ENCODE measurements at regions not wholly inside any gene's neighbourhood (a gene's known extent, or its start where the extent isn't known, plus 50 kb on each side); places are given as distances from the start of the nearest gene placed in this dataset.
"Not testable (repeated sequence)": the region's sequence is repeated elsewhere in the genome, so short reads cannot be mapped to it uniquely, and the experiment has no call there.

DNA sequence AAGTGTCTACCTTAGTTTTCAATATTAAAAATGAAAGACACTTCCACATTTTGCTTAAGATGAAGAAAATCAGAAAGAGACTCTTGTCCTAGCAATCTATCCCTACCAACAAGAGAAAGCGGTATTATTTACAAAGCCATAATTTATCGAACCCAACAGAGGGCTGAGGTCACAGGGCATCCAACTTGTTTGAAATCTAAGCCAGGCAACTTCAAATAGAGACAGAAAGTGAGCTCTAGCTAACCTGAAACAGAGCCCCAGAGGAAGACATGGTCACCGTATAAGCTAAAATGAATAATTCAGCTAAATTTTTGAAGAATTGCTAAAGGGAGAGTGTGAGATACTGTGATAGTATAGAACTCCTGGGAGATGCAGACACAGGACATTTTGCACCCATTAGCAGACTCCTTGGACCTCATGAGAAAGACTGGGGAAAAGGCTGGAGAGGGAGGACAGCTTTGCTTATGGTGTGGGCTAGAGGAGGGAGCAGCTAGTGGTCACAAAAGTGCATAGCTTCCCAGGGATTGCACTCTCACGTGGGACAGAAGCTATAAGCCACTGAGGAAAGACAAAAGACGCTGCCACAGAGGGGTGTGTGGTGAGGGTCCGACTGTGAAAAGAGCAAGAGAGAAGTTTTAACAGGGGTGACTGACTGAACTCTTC is 624.2 kb upstream of the GRIN3A start:
- no peak for DNase-seq (ENCODE audit: low spot score)

DNA sequence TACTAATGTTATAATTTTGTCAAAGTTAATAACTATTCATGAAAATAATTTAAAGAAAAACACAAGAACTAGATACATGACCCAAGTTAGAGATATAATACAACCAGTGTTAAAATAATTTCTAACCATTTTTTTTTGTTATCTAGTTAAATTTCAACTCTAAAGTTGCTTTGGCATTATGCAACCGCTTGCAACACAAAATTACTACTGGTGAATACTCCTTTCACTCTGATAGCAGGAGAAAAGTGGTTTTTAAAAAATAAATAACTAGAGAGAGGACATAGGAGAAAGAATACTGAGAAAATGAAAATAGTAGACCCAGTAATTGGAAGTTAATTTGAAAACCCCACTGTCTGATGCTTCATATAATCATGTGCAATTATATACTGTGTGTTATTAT is 622.4 kb upstream of the GRIN3A start:
- DNase-seq (ENCODE audit: low spot score), result no peak

DNA sequence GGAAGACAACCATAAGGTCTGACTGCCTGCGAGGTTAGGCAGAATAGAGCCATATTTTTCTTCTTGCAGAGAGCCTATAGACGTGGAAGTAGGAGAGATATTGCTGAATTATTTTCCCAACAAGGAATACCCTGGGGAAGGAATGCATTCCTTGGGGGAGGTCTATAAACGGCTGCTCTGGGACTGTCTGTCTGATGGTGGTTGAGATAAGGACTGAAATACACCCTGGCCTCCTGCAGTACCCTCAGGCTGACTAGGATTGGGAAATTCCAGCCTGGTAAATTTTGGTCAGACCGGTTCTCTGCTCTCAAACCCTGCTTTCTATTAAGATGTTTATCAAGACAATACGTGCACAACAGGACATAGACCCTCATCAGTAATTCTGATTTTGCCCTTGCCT is 617.5 kb upstream of the GRIN3A start:
- DNase-seq (ENCODE audit: low spot score), result no peak

GRCh38 chr9:102354041-102354440 is 615.6 kb upstream of the GRIN3A start:
- no peak for DNase-seq (ENCODE audit: low spot score)

DNA sequence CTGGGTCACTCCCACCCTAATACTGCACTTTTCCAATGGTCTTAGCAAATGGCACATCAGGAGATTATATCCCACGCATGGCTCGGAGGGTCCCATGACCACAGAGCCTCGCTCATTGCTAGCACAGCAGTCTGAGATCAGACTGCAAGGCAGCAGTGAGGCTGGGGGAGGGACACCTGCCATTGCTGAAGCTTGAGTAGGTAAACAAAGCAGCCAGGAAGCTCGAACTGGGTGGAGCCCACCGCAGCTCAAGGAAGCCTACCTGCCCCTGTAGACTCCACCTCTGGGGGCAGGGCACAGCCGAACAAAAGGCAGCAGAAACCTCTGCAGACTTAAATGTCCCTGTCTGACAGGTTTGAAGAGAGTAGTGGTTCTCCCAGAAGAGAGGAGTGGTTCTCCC is 599.0 kb upstream of the GRIN3A start:
- not testable (repeated sequence) for DNase-seq (ENCODE audit: low spot score)

- DNase-seq (ENCODE audit: low spot score), result no peak
Observed at GRCh38 chr9:102309379-102309778, 570.9 kb upstream of the GRIN3A start.

DNA sequence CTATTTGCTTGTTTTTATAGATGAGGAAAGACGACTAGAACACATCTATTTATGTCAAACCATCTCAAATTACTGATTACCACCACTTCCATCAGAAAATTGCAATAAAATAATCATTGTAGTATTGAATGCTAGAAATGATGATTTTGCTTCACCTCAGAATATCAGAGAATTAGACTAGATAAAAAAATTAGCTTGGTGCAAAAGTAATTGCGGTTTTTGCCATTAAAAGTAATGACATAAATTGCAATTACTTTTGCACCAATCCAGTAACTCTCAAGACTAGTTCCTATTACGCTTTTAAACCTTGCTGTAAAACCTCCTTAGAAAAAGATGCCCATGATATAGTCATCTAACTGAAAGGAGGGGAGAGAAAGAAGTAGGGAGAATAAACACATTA is 556.7 kb upstream of the GRIN3A start:
- DNase-seq (ENCODE audit: low spot score), result no peak

- DNase-seq (ENCODE audit: low spot score), result no peak
Observed at GRCh38 chr9:102273952-102274351, 535.5 kb upstream of the GRIN3A start.

DNA sequence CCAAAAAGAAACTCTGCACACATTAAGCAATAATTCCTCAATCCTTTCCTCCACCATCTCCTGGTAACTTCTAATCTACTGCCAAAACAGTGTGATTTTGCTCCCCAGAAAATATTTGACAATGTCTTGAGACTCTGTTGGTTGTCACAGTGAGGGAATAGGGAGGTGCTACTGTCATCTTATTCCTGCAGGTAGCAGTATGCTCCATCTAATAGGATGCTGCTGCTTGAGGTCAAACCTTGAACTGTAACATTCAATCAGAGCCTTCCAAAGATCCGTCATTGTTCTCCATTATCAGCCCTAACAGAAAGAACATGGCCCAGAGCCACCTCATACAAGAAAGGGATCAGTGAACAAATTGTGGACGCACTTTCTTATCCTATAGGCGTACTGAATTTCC is 514.7 kb upstream of the GRIN3A start:
- no peak for DNase-seq (ENCODE audit: low spot score)

GRCh38 chr9:102244916-102245315 is 506.5 kb upstream of the GRIN3A start:
- DNase-seq (ENCODE audit: low spot score), result no peak

DNA sequence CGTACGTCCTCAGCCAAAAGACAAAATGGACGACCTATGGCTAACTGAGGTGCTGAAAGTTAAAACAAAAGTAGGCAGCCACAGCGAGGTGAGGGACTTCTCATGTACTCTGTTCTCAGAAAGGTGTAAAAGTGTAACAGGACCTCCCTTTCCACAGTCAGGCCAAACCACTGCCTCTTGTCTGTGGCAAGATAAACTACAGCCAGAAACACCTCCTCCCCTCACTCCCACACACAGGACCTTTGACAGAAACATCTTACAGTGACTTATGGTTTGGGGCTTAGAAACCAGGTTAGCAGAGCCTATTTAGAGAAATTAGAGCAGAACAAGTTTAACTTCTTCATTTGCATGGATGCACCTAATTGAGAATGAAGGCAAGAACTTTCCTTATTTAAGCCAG is 499.1 kb upstream of the GRIN3A start:
- no peak for DNase-seq (ENCODE audit: low spot score)

DNA sequence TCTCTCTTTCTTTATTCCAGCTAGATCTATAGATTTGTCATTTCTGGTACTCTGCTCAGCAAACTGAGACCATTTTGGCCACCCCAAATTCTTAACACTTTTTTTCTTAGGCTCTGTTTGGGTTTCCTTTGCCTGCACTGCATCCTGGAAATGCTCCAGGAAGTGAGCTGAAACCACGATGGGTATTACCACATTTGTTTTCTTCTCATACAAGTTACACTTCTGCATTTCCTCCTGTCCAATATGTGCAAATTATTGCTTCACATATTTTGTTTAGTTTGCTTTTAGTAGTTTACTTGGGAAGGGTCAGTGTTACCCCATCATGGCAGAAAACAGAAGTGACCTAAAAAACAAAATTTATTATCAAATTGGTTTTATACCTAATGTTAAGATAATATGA is 498.6 kb upstream of the GRIN3A start:
- DNase-seq (ENCODE audit: low spot score), result no peak

DNA sequence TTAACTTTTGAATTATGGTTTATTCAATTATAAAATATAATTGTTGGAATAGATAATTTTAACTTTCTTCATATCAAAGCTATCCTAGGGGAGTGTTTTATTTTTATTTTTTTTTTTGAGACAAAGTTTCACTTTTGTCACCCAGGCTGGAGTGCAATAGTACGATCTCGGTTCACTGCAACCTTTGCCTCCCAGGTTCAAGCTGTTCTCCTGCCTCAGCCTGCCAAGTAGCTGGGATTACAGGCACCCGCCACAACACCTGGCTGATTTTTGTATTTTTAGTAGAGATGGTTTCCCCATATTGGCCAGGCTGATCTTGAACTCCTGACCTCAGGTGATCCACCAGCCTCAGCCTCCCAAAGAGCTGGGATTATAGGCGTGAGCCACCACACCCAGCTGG is 489.0 kb upstream of the GRIN3A start:
- DNase-seq (ENCODE audit: low spot score), result not testable (repeated sequence)

- no peak for DNase-seq (ENCODE audit: low spot score)
Observed at GRCh38 chr9:102225841-102226441, 487.5 kb upstream of the GRIN3A start.

DNA sequence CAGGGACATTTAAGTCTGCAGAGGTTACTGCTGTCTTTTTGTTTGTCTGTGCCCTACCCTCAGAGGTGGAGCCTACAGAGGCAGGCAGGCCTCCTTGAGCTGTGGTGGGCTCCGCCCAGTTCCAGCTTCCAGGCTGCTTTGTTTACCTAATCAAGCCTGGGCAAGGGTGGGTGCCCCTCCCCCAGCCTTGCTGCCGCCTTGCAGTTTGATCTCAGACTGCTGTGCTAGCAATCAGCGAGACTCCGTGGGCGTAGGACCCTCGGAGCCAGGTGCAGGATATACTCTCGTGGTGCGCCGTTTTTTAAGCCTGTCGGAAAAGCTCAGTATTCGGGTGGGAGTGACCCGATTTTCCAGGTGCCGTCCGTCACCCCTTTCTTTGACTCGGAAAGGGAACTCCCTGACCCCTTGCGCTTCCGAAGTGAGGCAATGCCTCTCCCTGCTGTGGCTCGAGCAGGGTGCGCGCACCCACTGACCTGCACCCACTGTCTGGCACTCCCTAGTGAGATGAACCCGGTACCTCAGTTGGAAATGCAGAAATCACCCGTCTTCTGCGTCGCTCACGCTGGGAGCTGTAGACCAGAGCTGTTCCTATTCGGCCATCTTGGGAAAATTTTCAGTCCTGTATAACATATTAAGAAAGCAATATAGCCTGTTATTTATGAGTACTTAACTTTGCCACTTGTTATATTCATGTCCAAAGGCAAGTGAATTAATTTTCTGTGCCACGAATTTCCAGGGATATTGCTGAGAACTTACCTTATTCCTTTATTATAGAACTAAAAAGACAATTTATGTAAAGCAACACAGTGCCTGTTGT is 485.1 kb upstream of the GRIN3A start:
- not testable (repeated sequence) for DNase-seq (ENCODE audit: low spot score)

DNA sequence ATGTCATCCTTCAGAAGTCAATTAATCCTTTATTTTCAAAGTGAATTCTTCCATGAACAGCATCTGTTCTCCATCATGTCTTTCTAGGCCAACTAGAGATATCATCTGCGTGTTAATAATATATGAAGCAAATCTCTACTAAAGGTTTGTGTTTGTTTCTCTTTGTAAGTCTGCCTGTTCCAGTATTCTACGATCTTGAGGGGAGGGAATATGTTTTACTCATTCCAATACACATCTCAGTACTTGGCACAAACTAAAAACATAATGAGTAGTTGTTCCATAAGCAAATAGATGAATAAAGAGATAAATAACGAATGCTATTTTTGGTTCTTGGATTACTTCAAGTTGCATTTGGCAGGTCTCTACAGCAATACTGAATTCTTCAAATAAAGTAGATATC is 470.7 kb upstream of the GRIN3A start:
- DNase-seq (ENCODE audit: low spot score), result no peak

GRCh38 chr9:102206432-102206831 is 468.0 kb upstream of the GRIN3A start:
- no peak for DNase-seq (ENCODE audit: low spot score)

DNA sequence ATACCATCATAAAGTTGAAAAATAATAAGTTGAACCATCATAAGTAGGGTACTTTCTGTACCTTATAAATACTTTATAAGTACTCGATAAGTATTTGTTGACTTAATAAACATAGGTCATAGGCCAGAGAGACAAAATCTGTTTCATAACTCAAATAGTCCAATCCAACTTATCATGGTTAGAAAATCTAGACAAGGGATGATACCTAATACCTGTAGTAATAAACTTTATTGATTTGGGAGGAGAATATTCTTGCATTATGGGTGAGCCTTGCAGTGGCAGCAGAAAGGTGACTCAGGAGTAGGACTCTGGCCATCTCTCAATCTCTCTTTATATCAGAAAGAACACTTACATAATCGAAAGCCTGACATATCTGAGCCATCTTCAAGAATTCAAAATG is 466.8 kb upstream of the GRIN3A start:
- no peak for DNase-seq (ENCODE audit: low spot score)

- no peak for DNase-seq (ENCODE audit: low spot score)
Observed at GRCh38 chr9:102202126-102202525, 463.7 kb upstream of the GRIN3A start.

DNA sequence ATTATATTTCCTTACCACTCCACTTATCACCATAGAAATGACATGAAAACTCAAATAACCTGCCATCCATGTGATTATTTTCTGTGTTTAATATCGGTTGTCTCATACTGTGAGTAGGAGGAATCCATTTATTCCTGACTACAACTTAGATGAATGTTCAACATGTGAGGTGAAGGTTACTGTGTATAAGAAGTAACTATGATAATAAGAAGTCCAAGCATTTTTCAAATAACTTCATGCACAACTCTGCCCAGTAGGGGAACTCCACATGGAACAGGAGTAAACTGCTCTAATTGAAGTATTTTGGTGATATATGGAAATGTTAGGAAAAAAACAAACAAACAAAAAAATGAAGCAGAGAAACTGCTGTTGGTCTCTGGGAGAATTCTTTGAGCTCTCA is 447.5 kb upstream of the GRIN3A start:
- DNase-seq (ENCODE audit: low spot score), result no peak

- DNase-seq (ENCODE audit: low spot score), result no peak
Observed at GRCh38 chr9:102185371-102185770, 446.9 kb upstream of the GRIN3A start.

DNA sequence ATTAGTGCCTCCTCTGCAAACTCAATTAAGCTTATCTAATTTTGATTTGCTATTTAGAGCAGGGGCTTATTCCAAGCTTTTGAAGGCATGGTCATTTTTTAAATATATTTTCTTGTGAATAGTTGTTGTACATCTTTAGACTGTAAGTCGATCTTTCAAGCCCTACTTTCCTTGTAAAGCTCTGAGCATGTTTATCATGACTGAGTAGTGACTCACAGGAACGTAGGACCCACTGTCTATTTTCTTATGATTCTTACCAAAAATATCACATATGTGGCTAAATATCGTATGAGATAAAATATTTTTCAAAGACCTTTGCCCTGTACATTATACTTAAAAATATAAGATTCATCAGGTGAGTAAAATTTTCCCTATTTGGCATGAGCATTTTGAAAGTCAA is 440.4 kb upstream of the GRIN3A start:
- no peak for DNase-seq (ENCODE audit: low spot score)

- not testable (repeated sequence) for DNase-seq (ENCODE audit: low spot score)
Observed at GRCh38 chr9:102174202-102174601, 435.8 kb upstream of the GRIN3A start.

All from activated CD4-positive, alpha-beta T cell treated with anti-CD3 and anti-CD28 coated beads, Interleukin-2, Interleukin-4, amounts not matched to agents 100 ng/mL and 50 ng/mL, durations not matched to agents 16 hours and 8 hours (primary cell).